PC-3 (cell line): ENCODE measurements at regions not wholly inside any gene's neighbourhood (a gene's known extent, or its start where the extent isn't known, plus 50 kb on each side); places are given as distances from the start of the nearest gene placed in this dataset.

Experiments used
- EZH2 ChIP-seq: fragments of 300-600 bp; sonication (generic); IDR thresholded peaks from one replicate; pipeline ENCODE4 v1.6.1; 2017; ENCODE audit warnings: antibody characterized with exemption, mild to moderate bottlenecking, low read length; ENCODE audit not compliant: unreplicated experiment
- EZH2phosphoT487 ChIP-seq: fragments of 300-600 bp; sonication (generic); IDR thresholded peaks from 2 replicates; pipeline ENCODE4 v1.6.1; 2018; ENCODE audit warnings: mild to moderate bottlenecking, antibody characterized with exemption, low read length, borderline replicate concordance

DNA sequence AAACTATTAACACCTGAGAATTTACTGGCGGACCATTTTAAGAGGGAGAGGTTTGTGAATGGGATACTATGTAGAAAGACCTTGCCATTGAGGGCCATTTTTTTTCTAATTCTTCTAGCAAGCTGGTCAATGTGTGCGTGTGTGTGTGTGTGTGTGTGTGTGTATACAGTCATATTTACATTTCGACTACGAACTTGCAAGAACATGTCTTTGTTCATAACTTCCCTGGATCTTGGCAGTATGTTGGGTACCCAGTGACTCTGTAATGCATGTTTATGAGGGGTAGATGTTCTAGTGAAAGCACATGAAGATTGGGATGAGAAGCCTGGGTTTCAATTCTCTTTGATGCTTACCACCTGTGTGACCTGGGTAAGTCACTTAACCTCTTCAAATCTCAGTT lies 133.6 kb downstream of the UBE2E3 start:
- TF ChIP-seq EZH2 (no peak), EZH2phosphoT487 (no peak)
